Esophagus squamous epithelium (tissue), 4 donors: ENCODE measurements at regions not wholly inside any gene's neighbourhood (a gene's known extent, or its start where the extent isn't known, plus 50 kb on each side); places are given as distances from the start of the nearest gene placed in this dataset.

Source experiments
- CTCF ChIP-seq, 6 experiments: fragments of 450-650 bp in 4 of 6; fragments of 200-600 bp in 2 of 6; sonication (generic) in 2 of 6; IDR thresholded peaks; one replicate each; pipeline ENCODE4 v1.5.1; 2016 to 2019; ENCODE audit warnings: antibody characterized with exemption in 6 of 6, mild to moderate bottlenecking in 4 of 6, moderate library complexity in 4 of 6
- POLR2A ChIP-seq, 4 donors: fragments of 450-650 bp; IDR thresholded peaks; one replicate each; pipeline ENCODE4 v1.6.1; 2017; ENCODE audit warnings: antibody characterized with exemption in 4 of 4, mild to moderate bottlenecking in 4 of 4, moderate library complexity in 3 of 4

GRCh38 chr2:230658877-230659652 lies 53.6 kb upstream of the CAB39 start:
- no peak for TF ChIP-seq CTCF (IDR thresholded peaks at IDR 0.05)
- no peak for TF ChIP-seq POLR2A (IDR thresholded peaks at IDR 0.05)
